Endothelial cell of umbilical vein (primary cell): ENCODE measurements at regions not wholly inside any gene's neighbourhood (a gene's known extent, or its start where the extent isn't known, plus 50 kb on each side); places are given as distances from the start of the nearest gene placed in this dataset.

Experiments used
- EZH2 ChIP-seq: IDR thresholded peaks from 2 replicates; pipeline ENCODE4 v1.6.1; 2012; ENCODE audit warnings: borderline replicate concordance, low read depth, mild to moderate bottlenecking, moderate library complexity, low read length, inconsistent platforms; ENCODE audit not compliant: severe bottlenecking
- FOS ChIP-seq: IDR thresholded peaks from 2 replicates; pipeline ENCODE4 v1.6.1; 2011; ENCODE audit warnings: mild to moderate bottlenecking, low read length, moderate library complexity, borderline replicate concordance; ENCODE audit not compliant: insufficient read depth
- JUN ChIP-seq: IDR thresholded peaks from 2 replicates; pipeline ENCODE4 v1.6.1; 2011; ENCODE audit warnings: borderline replicate concordance, low read depth; ENCODE audit not compliant: insufficient read length, insufficient read depth
- MYC ChIP-seq: IDR thresholded peaks from one replicate; pipeline ENCODE4 v1.6.1; 2011; ENCODE audit warnings: mild to moderate bottlenecking, low read depth, low read length
- POLR2A ChIP-seq: IDR thresholded peaks from 2 replicates; pipeline ENCODE4 v1.6.1; 2012; ENCODE audit warnings: low read depth, mild to moderate bottlenecking, control low read depth, low read length
- POLR2AphosphoS5 ChIP-seq: IDR thresholded peaks from 2 replicates; pipeline ENCODE4 v1.6.1; 2012; ENCODE audit warnings: low read depth, mild to moderate bottlenecking, control low read depth, low read length, moderate library complexity; ENCODE audit not compliant: insufficient read depth
- TF ChIP-seq, protein P1 (sequence below), 2 donors: IDR thresholded peaks; 1 replicate in 1 of 2; 2 replicates in 1 of 2; pipeline ENCODE4 v1.5.1; 2011; ENCODE audit warnings: low read length in 2 of 2, mild to moderate bottlenecking in 2 of 2, moderate library complexity in 2 of 2, control low read depth in 1 of 2, inconsistent platforms in 1 of 2, low read depth in 1 of 2; ENCODE audit not compliant: insufficient read depth in 1 of 2; ENCODE audit errors: extremely low read depth in 1 of 2
- TF ChIP-seq, protein P2 (sequence below): IDR thresholded peaks from 2 replicates; pipeline ENCODE4 v1.6.1; 2011; ENCODE audit not compliant: insufficient read depth, insufficient read length

DNA sequence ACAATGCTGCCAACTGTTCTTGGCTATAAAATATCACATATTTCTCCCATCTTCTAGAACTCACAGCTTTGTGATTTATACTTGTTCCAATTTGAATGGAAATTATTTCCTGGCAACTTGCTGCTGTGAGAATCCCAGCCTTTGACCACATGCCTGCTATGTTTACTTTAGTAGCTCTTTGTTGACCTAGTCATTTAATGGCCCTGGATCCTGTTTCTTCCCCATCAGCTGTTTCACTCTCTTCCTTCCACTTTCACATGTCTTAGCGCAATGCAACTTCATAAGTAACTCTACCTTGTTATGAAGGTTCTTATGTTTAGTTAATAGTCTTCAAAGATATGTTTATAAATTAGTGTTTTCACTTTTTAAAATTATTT, 1973.6 kb upstream of the AGA start:
- TF ChIP-seq, protein P1, sequence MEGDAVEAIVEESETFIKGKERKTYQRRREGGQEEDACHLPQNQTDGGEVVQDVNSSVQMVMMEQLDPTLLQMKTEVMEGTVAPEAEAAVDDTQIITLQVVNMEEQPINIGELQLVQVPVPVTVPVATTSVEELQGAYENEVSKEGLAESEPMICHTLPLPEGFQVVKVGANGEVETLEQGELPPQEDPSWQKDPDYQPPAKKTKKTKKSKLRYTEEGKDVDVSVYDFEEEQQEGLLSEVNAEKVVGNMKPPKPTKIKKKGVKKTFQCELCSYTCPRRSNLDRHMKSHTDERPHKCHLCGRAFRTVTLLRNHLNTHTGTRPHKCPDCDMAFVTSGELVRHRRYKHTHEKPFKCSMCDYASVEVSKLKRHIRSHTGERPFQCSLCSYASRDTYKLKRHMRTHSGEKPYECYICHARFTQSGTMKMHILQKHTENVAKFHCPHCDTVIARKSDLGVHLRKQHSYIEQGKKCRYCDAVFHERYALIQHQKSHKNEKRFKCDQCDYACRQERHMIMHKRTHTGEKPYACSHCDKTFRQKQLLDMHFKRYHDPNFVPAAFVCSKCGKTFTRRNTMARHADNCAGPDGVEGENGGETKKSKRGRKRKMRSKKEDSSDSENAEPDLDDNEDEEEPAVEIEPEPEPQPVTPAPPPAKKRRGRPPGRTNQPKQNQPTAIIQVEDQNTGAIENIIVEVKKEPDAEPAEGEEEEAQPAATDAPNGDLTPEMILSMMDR (IDR thresholded peaks at IDR 0.05; ENCODE audit: extremely low read depth in 1 of 2, insufficient read depth in 1 of 2, low read depth in 1 of 2, low read length in 2 of 2) = no peak
- TF ChIP-seq POLR2A = no peak
- no peak for TF ChIP-seq EZH2
- no peak for TF ChIP-seq FOS
- no peak for TF ChIP-seq POLR2AphosphoS5
- TF ChIP-seq JUN = no peak
- TF ChIP-seq, protein P2, sequence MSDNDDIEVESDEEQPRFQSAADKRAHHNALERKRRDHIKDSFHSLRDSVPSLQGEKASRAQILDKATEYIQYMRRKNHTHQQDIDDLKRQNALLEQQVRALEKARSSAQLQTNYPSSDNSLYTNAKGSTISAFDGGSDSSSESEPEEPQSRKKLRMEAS = no peak
- no peak for TF ChIP-seq MYC
